HCT116 (cell line): ENCODE measurements at regions not wholly inside any gene's neighbourhood (a gene's known extent, or its start where the extent isn't known, plus 50 kb on each side); places are given as distances from the start of the nearest gene placed in this dataset.

Source experiments
- ATAC-seq: fragments of 200-7000 bp; cut with Tn5 transposase; 2 replicates; pipeline ENCODE4 v1.9.1; 2020; ENCODE audit warnings: mild to moderate bottlenecking, moderate library complexity
- BruUV-seq: library from RNA; stranded (reverse); fragments of 400-500 nt; replicated peaks from 2 replicates; lab custom pipeline; 2021; lab: Mats Ljungman, UMichigan
- CTCF ChIA-PET: fragments of 300-600 bp; sonication (Branson Sonifier 250); formaldehyde crosslinking; loops from one replicate; lab custom pipeline; 2021; ENCODE audit warnings: antibody characterized with exemption; lab: Charles Lee
- POLR2A ChIA-PET: fragments of 300-600, 350-600 bp; sonication (Branson Sonifier 250); formaldehyde crosslinking; loops from one replicate; lab custom pipeline; 2021; ENCODE audit warnings: antibody characterized with exemption; lab: Charles Lee
- RAD21 ChIA-PET, 2 experiments: fragments of 300-600 bp; sonication (Branson Sonifier 250); formaldehyde crosslinking; loops; one replicate each; lab custom pipeline; 2023; ENCODE audit warnings: low total read pairs in 2 of 2; ENCODE audit not compliant: uncharacterized antibody in 2 of 2, unreplicated experiment in 2 of 2, low non-redundant PET in 1 of 2; lab: Charles Lee
- DNase-seq: peaks from one replicate; pipeline ENCODE4 v3.0.0-alpha.2; 2010; ENCODE audit warnings: low read depth, low spot score
- H2AFZ ChIP-seq: fragments of 200-600 bp; shearing (Covaris generic), sonication (generic); 2 replicates; pipeline ENCODE4 v1.6.1; 2017; ENCODE audit warnings: low read depth, mixed run types, mixed read lengths, antibody characterized with exemption, low read length; ENCODE audit not compliant: poor library complexity, severe bottlenecking
- H3K27ac ChIP-seq: 2 replicates; pipeline ENCODE4 v1.5.1; 2012; ENCODE audit warnings: low read depth, low read length
- H3K27me3 ChIP-seq: fragments of 200-600 bp; sonication (generic); 2 replicates; pipeline ENCODE4 v1.6.1; 2016; ENCODE audit warnings: mixed run types, low read length, mixed read lengths; ENCODE audit not compliant: insufficient read depth
- H3K36me3 ChIP-seq, 2 experiments: fragments of 200-500 bp in 1 of 2; fragments of 200-600 bp in 1 of 2; sonication (Bioruptor generic) in 1 of 2; sonication (generic) in 1 of 2; 2 replicates each; pipeline versions ENCODE4 v1.5.1 to v1.6.1; 2014 to 2016; ENCODE audit warnings: low read length in 2 of 2, inconsistent platforms in 1 of 2, mixed read lengths in 1 of 2, mixed run types in 1 of 2; ENCODE audit not compliant: insufficient read depth in 2 of 2, control insufficient read depth in 1 of 2
- H3K4me1 ChIP-seq, 2 experiments: fragments of 200-600 bp in 1 of 2; sonication (generic) in 1 of 2; 2 replicates each; pipeline versions ENCODE4 v1.5.1 to v1.6.1; 2012 to 2017; ENCODE audit warnings: low read length in 2 of 2, inconsistent platforms in 1 of 2, mild to moderate bottlenecking in 1 of 2, mixed read lengths in 1 of 2, mixed run types in 1 of 2, moderate library complexity in 1 of 2; ENCODE audit not compliant: insufficient read depth in 2 of 2, control insufficient read depth in 1 of 2
- H3K4me2 ChIP-seq: fragments of 200-600 bp; sonication (generic); 2 replicates; pipeline ENCODE4 v1.6.1; 2017; ENCODE audit warnings: mixed run types, low read length, mixed read lengths
- H3K4me3 ChIP-seq, 2 experiments: fragments of 200-600 bp in 1 of 2; sonication (generic) in 1 of 2; replicated peaks in 1 of 2; 2 replicates each; pipeline ENCODE4 v1.5.1; 2011 to 2016; ENCODE audit warnings: low read length in 2 of 2, control low read depth in 1 of 2, low read depth in 1 of 2, mild to moderate bottlenecking in 1 of 2, mixed read lengths in 1 of 2, mixed run types in 1 of 2
- H3K79me2 ChIP-seq: fragments of 200-600 bp; sonication (generic); 2 replicates; pipeline ENCODE4 v1.6.1; 2017; ENCODE audit warnings: mild to moderate bottlenecking, mixed run types, low read length, moderate library complexity, mixed read lengths; ENCODE audit not compliant: insufficient read depth
- H3K9ac ChIP-seq: fragments of 200-600 bp; sonication (generic); 2 replicates; pipeline ENCODE4 v1.6.1; 2016; ENCODE audit warnings: low read length, mixed read lengths
- H3K9me2 ChIP-seq: fragments of 200-600 bp; sonication (generic), shearing (Covaris generic); 2 replicates; pipeline ENCODE4 v1.6.1; 2017; ENCODE audit warnings: mixed run types, mild to moderate bottlenecking, moderate library complexity; ENCODE audit not compliant: insufficient read depth
- H3K9me3 ChIP-seq, 2 experiments: fragments of 200-500 bp in 1 of 2; fragments of 200-600 bp in 1 of 2; sonication (Bioruptor generic) in 1 of 2; sonication (generic) in 1 of 2; 2 replicates each; pipeline ENCODE4 v1.6.1; 2014 to 2017; ENCODE audit warnings: low read length in 2 of 2, mixed read lengths in 2 of 2, inconsistent platforms in 1 of 2, low read depth in 1 of 2, mild to moderate bottlenecking in 1 of 2, mixed run types in 1 of 2, moderate library complexity in 1 of 2; ENCODE audit not compliant: control insufficient read depth in 1 of 2, insufficient read depth in 1 of 2
- H4K20me1 ChIP-seq: fragments of 200-600 bp; sonication (generic), shearing (Covaris generic); 2 replicates; pipeline ENCODE4 v1.6.1; 2017; ENCODE audit warnings: mixed run types, mild to moderate bottlenecking, moderate library complexity; ENCODE audit not compliant: insufficient read depth
- ATF3 ChIP-seq: IDR thresholded peaks from 2 replicates; pipeline ENCODE4 v1.6.1; 2012
- CBX3 ChIP-seq: IDR thresholded peaks from 2 replicates; pipeline ENCODE4 v1.6.1; 2012; ENCODE audit warnings: low read depth
- CEBPB ChIP-seq: IDR thresholded peaks from 2 replicates; pipeline ENCODE4 v1.6.1; 2012; ENCODE audit warnings: low read depth
- EGR1 ChIP-seq: IDR thresholded peaks from 2 replicates; pipeline ENCODE4 v1.6.1; 2012; ENCODE audit warnings: low read depth
- EZH2 ChIP-seq: fragments of 200-600 bp; sonication (generic); IDR thresholded peaks from 2 replicates; pipeline ENCODE4 v1.6.1; 2017; ENCODE audit warnings: antibody characterized with exemption, mixed run types
- FOSL1 ChIP-seq: IDR thresholded peaks from 2 replicates; pipeline ENCODE4 v1.6.1; 2012; ENCODE audit warnings: low read depth
- POLR2A ChIP-seq: IDR thresholded peaks from 2 replicates; pipeline ENCODE4 v1.7.0; 2011; ENCODE audit warnings: borderline replicate concordance; ENCODE audit not compliant: insufficient read depth, insufficient read length; ENCODE audit errors: extremely low read depth
- SIN3A ChIP-seq: IDR thresholded peaks from 2 replicates; pipeline ENCODE4 v1.6.1; 2012; ENCODE audit warnings: low read depth
- SP1 ChIP-seq: IDR thresholded peaks from 2 replicates; pipeline ENCODE4 v1.6.1; 2012; ENCODE audit warnings: low read depth
- SRF ChIP-seq: IDR thresholded peaks from 2 replicates; pipeline ENCODE4 v1.6.1; 2012; ENCODE audit warnings: low read depth
- TCF7L2 ChIP-seq: IDR thresholded peaks from 2 replicates; pipeline ENCODE4 v1.7.0; 2011; ENCODE audit warnings: borderline replicate concordance, inconsistent platforms; ENCODE audit not compliant: insufficient read depth, insufficient read length; ENCODE audit errors: extremely low read depth
- ZBTB33 ChIP-seq: IDR thresholded peaks from 2 replicates; pipeline ENCODE4 v1.6.1; 2011; ENCODE audit warnings: mild to moderate bottlenecking, low read length, moderate library complexity; ENCODE audit not compliant: insufficient replicate concordance; ENCODE audit errors: extremely low read depth
- ZFX ChIP-seq: fragments of 450-650 bp; IDR thresholded peaks from 2 replicates; pipeline ENCODE4 v1.6.1; 2017
- intact Hi-C: fragments of 100-400 bp; cut with micrococcal nuclease; formaldehyde crosslinking; loops from 2 replicates; pipeline ENCODE4 v1.10.0; 2022
- TF ChIP-seq, protein P1 (sequence below): IDR thresholded peaks from 2 replicates; pipeline ENCODE4 v1.6.1; 2012; ENCODE audit warnings: low read depth
- TF ChIP-seq, protein P2 (sequence below): IDR thresholded peaks from 2 replicates; pipeline ENCODE4 v1.6.1; 2012

DNA sequence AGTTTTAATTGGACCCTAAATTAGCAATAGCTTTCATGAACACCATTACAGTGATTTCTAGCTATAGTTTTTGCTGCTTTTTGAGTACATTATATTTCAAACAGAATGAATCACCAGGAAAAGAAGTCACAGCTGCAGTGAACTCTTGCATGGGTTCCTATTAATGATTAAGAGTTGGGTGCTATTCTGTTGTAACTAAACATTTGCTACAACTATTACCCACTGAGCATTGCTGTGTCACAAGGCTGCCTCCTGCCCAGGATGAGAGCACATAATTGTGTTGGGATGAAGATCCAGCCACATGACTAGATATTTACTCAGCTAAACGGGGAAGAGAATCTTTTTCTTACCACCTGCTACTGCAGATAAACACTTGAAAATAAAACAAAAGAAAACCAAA lies 152.7 kb downstream of the GXYLT1 start:
- H2AFZ ChIP-seq = no peak overlapping the region
- no peak overlapping the region for H3K9ac ChIP-seq
- H4K20me1 ChIP-seq = no peaks in the 10 kb centered on the region
- no peaks in the 10 kb centered on the region for H3K9me2 ChIP-seq
- H3K4me3 ChIP-seq = no peak overlapping the region
- no TSS peak for BruUV-seq
- no peaks in the 10 kb centered on the region for H3K36me3 ChIP-seq
- no peak for DNase-seq
- POLR2A ChIA-PET = no interaction called here
- H3K4me1 ChIP-seq = no peaks in the 10 kb centered on the region
- H3K9me3 ChIP-seq = no peaks in the 10 kb centered on the region
- H3K4me2 ChIP-seq = no peak overlapping the region
- no peak overlapping the region for H3K27ac ChIP-seq
- no peak for ATAC-seq
- H3K79me2 ChIP-seq = no peaks in the 10 kb centered on the region
- CTCF ChIA-PET = no interaction called here
- intact Hi-C loops = no loop called here
- no peaks in the 10 kb centered on the region for H3K27me3 ChIP-seq
- RAD21 ChIA-PET = no interaction called here
- TF ChIP-seq EGR1 (no peak), SP1 (no peak), FOSL1 (no peak), EZH2 (no peak), ATF3 (no peak), SRF (no peak), SIN3A (no peak), CBX3 (no peak), POLR2A (no peak), ZFX (no peak), ZBTB33 (no peak), CEBPB (no peak), TCF7L2 (no peak)
- TF ChIP-seq, protein P1, sequence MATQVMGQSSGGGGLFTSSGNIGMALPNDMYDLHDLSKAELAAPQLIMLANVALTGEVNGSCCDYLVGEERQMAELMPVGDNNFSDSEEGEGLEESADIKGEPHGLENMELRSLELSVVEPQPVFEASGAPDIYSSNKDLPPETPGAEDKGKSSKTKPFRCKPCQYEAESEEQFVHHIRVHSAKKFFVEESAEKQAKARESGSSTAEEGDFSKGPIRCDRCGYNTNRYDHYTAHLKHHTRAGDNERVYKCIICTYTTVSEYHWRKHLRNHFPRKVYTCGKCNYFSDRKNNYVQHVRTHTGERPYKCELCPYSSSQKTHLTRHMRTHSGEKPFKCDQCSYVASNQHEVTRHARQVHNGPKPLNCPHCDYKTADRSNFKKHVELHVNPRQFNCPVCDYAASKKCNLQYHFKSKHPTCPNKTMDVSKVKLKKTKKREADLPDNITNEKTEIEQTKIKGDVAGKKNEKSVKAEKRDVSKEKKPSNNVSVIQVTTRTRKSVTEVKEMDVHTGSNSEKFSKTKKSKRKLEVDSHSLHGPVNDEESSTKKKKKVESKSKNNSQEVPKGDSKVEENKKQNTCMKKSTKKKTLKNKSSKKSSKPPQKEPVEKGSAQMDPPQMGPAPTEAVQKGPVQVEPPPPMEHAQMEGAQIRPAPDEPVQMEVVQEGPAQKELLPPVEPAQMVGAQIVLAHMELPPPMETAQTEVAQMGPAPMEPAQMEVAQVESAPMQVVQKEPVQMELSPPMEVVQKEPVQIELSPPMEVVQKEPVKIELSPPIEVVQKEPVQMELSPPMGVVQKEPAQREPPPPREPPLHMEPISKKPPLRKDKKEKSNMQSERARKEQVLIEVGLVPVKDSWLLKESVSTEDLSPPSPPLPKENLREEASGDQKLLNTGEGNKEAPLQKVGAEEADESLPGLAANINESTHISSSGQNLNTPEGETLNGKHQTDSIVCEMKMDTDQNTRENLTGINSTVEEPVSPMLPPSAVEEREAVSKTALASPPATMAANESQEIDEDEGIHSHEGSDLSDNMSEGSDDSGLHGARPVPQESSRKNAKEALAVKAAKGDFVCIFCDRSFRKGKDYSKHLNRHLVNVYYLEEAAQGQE = no peak
- TF ChIP-seq, protein P2, sequence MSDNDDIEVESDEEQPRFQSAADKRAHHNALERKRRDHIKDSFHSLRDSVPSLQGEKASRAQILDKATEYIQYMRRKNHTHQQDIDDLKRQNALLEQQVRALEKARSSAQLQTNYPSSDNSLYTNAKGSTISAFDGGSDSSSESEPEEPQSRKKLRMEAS = no peak
